ENCODE measurements at regions not wholly inside any gene's neighbourhood (a gene's known extent, or its start where the extent isn't known, plus 50 kb on each side); places are given as distances from the start of the nearest gene placed in this dataset.

DNA sequence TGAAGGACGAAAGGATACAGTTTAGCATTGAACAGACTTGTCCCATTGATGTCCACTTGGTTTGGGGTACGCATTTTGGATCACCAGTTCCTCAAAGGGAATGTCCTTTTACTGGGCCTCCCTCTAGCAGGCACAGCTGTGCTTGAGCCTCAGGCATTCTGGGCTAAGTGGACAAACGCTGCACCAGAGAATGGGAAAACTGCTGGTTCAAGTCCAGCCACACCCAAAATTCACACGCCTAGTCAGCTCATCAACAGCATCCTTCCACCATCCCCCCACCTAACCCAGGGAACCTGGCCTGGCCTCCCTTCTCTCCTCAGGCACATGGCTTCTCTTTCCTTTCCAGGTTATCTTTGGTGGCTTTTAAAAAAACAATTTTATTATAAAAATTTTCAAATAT lies 59.1 kb upstream of the ALDH1A3 start:
- TF ChIP-seq GLIS1 (tag by site-specific recombination; IDR thresholded peaks at IDR 0.05) (no peak), SP2 (tag by site-specific recombination; IDR thresholded peaks at IDR 0.05) (no peak), ZNF501 (tag by site-specific recombination; IDR thresholded peaks at IDR 0.05) (no peak)
- TF ChIP-seq, protein P1, sequence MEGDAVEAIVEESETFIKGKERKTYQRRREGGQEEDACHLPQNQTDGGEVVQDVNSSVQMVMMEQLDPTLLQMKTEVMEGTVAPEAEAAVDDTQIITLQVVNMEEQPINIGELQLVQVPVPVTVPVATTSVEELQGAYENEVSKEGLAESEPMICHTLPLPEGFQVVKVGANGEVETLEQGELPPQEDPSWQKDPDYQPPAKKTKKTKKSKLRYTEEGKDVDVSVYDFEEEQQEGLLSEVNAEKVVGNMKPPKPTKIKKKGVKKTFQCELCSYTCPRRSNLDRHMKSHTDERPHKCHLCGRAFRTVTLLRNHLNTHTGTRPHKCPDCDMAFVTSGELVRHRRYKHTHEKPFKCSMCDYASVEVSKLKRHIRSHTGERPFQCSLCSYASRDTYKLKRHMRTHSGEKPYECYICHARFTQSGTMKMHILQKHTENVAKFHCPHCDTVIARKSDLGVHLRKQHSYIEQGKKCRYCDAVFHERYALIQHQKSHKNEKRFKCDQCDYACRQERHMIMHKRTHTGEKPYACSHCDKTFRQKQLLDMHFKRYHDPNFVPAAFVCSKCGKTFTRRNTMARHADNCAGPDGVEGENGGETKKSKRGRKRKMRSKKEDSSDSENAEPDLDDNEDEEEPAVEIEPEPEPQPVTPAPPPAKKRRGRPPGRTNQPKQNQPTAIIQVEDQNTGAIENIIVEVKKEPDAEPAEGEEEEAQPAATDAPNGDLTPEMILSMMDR (tag by site-specific recombination; IDR thresholded peaks at IDR 0.05), result no peak

Data from HEK293 (cell line).